ENCODE measurements at regions not wholly inside any gene's neighbourhood (a gene's known extent, or its start where the extent isn't known, plus 50 kb on each side); places are given as distances from the start of the nearest gene placed in this dataset.
"Not testable (repeated sequence)": the region's sequence is repeated elsewhere in the genome, so short reads cannot be mapped to it uniquely, and the experiment has no call there.

DNA sequence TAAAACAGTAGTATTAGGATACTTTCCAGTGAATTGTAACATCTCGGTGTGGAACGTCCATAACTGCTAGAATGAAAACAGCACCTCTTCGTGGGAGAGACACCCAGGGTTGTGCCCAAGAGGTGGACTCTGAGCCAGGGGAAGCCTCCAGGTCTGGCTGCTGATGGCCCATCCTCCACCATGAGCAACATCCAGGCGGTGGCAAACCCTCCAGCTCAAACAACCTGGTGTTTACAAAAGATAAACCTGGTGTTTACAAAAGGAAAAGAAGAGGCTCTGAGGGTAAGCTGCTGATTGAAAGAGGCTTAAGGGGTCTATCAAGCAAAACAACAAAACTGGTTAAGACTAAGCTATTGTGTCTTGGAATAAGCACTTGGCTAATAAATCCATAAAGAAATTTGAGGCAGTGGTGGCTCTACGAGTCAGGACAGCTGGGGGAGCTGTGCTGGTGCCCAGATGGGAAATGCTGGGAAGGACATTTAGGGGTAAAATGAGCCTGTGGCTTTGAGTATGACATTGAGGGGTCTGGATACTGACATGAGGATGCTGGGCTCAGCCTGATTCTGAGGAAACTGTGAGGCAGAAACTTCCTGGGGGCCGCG, 909.0 kb downstream of the BRD1 start:
- DNase-seq (ENCODE audit: low read depth) = no peak
- no peak overlapping the region for H3K4me3 ChIP-seq (ENCODE audit: low read length)
- TF ChIP-seq, protein P1, sequence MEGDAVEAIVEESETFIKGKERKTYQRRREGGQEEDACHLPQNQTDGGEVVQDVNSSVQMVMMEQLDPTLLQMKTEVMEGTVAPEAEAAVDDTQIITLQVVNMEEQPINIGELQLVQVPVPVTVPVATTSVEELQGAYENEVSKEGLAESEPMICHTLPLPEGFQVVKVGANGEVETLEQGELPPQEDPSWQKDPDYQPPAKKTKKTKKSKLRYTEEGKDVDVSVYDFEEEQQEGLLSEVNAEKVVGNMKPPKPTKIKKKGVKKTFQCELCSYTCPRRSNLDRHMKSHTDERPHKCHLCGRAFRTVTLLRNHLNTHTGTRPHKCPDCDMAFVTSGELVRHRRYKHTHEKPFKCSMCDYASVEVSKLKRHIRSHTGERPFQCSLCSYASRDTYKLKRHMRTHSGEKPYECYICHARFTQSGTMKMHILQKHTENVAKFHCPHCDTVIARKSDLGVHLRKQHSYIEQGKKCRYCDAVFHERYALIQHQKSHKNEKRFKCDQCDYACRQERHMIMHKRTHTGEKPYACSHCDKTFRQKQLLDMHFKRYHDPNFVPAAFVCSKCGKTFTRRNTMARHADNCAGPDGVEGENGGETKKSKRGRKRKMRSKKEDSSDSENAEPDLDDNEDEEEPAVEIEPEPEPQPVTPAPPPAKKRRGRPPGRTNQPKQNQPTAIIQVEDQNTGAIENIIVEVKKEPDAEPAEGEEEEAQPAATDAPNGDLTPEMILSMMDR (IDR thresholded peaks at IDR 0.05; ENCODE audit: insufficient read depth, low read depth, low read length, missing control alignments) = no peak

DNA sequence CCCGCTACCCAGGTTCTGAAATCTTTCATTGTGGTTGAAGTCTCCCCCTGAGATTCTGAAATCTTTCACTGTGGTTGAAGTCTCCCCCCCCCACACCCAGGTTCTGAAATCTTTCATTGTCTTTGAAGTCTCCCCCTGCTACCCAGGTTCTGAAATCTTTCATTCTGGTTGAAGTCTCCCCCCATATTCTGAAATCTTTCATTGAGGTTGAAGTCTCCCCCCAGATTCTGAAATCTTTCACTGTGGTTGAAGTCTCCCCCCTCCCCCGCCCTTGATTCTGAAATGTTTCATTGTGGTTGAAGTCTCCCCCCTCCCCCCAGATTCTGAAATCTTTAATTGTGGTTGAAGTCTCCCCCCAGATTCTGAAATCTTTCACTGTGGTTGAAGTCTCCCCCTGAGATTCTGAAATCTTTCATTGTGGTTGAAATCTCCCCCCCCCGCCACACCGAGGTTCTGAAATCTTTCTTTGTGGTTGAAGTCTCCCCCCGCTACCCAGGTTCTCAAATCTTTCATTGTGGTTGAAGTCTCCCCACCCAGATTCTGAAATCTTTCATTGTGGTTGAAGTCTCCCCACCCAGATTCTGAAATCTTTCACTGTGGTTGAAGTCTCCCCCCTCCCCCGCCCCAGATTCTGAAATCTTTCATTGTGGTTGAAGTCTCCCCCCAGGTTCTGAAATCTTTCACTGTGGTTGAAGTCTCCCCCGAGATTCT, 915.2 kb downstream of the BRD1 start:
- H3K4me3 ChIP-seq (ENCODE audit: low read length); DNase-seq (ENCODE audit: low read depth): not testable (repeated sequence)

DNA sequence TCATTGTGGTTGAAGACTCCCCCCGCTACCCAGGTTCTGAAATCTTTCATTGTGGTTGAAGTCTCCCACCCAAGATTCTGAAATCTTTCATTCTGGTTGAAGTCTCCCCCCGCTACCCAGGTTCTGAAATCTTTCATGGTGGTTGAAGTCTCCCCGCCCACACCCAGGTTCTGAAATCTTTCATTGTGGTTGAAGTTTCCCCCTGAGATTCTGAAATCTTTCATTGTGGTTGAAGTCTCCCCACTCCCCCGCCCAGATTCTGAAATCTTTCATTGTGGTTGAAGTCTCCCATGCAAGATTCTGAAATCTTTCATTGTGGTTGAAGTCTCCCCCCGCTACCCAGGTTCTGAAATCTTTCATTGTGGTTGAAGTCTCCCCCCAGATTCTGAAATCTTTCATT, 916.0 kb downstream of the BRD1 start:
- DNase-seq (ENCODE audit: low read depth) = not testable (repeated sequence)

DNA sequence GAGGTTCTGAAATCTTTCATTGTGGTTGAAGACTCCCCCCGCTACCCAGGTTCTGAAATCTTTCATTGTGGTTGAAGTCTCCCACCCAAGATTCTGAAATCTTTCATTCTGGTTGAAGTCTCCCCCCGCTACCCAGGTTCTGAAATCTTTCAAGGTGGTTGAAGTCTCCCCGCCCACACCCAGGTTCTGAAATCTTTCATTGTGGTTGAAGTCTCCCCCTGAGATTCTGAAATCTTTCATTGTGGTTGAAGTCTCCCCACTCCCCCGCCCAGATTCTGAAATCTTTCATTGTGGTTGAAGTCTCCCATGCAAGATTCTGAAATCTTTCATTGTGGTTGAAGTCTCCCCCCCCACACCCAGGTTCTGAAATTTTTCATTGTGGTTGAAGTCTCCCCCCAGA, 916.6 kb downstream of the BRD1 start:
- DNase-seq (ENCODE audit: low read depth); H3K4me3 ChIP-seq (ENCODE audit: low read length): not testable (repeated sequence)

More for the DNA sequence above, 916.0 kb downstream of the BRD1 start:
- not testable (repeated sequence) for H3K4me3 ChIP-seq (ENCODE audit: low read length)

DNA sequence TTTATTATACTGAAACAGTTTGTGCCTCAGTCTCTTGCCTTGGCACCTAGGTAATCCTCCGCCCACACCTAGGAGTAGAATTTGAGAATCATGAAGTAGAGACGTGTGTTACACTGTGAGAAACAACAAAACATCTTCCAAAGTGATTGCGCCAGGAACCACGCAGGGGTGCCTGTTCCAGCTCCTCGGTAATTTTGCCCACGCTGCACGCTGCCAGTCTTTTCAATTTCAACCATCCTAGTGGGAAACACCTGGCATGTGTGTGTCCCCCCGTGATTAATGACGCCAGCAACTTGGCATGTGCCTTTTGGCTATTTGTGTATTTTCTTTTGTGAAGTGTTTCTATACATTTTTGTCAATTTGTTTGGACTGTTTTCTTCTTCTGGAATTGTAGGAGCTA, 919.1 kb downstream of the BRD1 start:
- TF ChIP-seq, protein P1 (IDR thresholded peaks at IDR 0.05; ENCODE audit: insufficient read depth, low read depth, low read length, missing control alignments) = no peak
- DNase-seq (ENCODE audit: low read depth) = no peak
- H3K4me3 ChIP-seq (ENCODE audit: low read length) = no peak overlapping the region

DNA sequence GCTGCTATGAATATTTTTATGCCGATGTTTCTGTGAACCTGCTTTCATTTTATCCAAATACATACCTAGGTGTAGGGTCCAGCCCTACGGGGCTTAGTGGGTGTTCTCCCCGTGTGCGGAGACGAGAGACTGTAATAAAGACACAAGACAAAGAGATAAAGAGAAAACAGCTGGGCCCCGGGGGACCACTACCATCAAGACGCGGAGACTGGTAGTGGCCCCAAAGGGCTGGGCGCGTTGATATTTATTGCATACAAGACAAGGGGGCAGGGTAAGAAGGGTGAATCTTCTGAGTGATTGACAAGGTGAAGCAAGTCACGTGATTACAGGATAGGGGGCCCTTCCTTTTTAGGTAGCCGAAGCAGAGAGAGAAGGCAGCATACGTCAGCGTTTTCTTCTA, 920.1 kb downstream of the BRD1 start:
- no peak for DNase-seq (ENCODE audit: low read depth)
- no peak overlapping the region for H3K4me3 ChIP-seq (ENCODE audit: low read length)
- TF ChIP-seq, protein P1 (IDR thresholded peaks at IDR 0.05; ENCODE audit: insufficient read depth, low read depth, low read length, missing control alignments) = no peak

DNA sequence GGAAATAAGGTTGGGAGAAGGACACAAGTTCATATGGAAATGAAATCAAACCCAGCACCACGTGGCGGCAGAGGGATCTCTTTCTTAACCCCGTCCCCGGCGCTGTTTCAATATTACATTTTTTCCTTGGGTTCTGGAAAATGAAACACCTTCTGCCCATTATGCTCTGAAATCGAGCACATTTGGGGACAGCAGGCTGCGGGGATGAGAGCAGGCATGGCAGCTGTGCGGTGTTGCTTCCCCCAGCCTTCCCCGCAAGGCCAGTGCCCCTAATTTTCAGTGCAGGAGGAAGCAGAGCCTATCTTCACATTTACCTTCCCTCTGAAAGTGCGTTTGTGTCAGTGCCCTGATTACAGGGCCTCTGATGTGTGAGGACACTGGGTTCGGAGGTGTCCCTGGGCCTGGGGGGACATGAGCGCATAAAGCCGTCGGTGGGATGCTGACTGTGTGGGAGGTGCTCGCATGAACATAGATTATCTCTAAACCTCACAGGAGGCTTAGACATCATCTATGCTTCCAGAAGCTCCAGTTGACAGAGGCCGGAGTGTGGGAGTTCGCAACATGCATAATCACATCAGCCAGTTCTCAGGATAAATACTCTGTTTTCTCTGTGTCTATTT, 921.3 kb downstream of the BRD1 start:
- no peak for DNase-seq (ENCODE audit: low read depth)
- TF ChIP-seq, protein P1 (IDR thresholded peaks at IDR 0.05; ENCODE audit: insufficient read depth, low read depth, low read length, missing control alignments) = no peak

DNA sequence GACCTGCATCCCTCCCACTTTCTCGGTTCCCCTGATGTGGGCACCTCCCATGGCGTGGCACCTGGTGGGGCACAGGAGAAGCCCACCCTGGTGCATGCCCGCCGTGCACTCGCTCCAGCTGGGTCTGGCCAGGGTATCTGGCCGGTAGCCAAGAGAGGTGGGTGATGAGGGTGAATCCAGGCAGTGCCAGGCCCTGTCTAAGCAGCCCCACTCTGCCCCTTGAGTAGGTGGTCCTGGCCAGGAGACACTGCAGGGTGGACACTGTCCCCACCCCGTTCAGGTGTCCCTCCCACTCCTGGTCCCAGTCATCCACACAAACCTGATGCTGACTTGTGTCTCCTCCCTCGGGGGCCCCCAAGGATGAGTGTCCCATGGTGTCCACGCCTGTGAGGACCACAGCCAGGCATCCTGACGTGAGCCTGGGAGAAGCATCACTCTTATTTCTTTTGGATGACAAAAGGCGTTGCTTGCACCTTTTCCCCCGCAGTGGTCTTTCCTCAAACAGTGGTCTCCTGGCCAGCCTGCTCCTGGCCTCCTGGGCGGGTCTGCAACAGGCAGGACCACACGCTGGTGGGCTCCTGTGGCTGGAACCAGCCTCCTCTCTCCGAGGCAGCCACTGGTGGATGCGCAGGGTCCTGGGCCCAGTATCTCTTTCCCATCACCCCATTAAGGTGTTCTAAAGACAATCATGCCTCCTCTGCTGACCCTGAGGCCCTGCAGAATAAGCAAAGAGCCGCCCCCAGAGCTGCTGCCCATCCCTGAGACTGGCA, 922.3 kb downstream of the BRD1 start:
- TF ChIP-seq, protein P1 (IDR thresholded peaks at IDR 0.05; ENCODE audit: insufficient read depth, low read depth, low read length, missing control alignments) = no peak
- no peak for DNase-seq (ENCODE audit: low read depth)
- no peak overlapping the region for H3K4me3 ChIP-seq (ENCODE audit: low read length)

More for the DNA sequence above, 921.3 kb downstream of the BRD1 start:
- no peak overlapping the region for H3K4me3 ChIP-seq (ENCODE audit: low read length)

All from epithelial cell of esophagus (primary cell).